Left hindlimb (tissue), 1 donor: ENCODE measurements at regions not wholly inside any gene's neighbourhood (a gene's known extent, or its start where the extent isn't known, plus 50 kb on each side); places are given as distances from the start of the nearest gene placed in this dataset.
"Not testable (repeated sequence)": the region's sequence is repeated elsewhere in the genome, so short reads cannot be mapped to it uniquely, and the experiment has no call there.

ENCODE experiments used
- DNase-seq: peaks from one replicate; pipeline ENCODE4 v3.0.0-alpha.2; 2018

DNA sequence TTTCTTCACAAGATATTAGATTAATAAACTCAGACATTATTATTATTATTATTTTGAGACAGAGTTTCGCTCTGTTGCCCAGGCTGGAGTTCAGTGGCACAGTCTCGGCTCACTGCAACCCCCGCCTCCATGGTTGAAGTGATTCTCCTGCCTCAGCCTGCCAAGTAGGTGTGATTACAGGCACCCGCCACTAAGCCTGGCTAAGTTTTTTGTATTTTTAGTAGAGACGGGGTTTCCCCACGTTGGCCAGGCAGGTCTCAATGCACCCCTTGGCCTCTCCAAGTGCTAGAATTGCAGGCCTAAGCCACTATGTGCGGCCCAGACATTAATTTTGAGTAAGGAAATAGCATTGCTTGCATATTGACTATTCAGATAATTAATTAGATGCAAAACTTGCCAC, 554.9 kb upstream of the LRFN5 start:
- no peak for DNase-seq

DNA sequence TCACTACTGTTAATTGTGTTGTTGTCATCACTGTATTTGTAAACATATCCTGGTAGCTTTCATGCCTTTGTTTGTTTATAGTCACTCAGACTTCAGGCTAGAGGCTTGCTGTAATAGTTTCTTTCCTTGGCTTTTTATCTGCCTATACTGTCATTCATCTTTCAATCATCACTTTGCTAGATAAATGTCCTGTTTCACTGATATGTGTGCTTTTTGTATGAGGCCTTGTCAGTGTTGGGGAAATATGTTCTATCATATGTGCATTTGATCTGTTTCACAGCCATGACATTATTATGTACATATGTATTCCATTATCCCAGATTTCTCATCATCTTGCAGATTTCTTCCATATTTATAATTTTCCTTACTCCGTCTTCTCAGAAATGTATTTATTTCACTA, 558.9 kb upstream of the LRFN5 start:
- DNase-seq, result no peak

- no peak for DNase-seq
These were observed 569.3 kb upstream of the LRFN5 start for GRCh38 chr14:41037388-41037787.

- DNase-seq, result no peak
These were observed 571.7 kb upstream of the LRFN5 start for GRCh38 chr14:41034969-41035368.

GRCh38 chr14:41022932-41023331, 583.7 kb upstream of the LRFN5 start:
- DNase-seq, result no peak

DNA sequence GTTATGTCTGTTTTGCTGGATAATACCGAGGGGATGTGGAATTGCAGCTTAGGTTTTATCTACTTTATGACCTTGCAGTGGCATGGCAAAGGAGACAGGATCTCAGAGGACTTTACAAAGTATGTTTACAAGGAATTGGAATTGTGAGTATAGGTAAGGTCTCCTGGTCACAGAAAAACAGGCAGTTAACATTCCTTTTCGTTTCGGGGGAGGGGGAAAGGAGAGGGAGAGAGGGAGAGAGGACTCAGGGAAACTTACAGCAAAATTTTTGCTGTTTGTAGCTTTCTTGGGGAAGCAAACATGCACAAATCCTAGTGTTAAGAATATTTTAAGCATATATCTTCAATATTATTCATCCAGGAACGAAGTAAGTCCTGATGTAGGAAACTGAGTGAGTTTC, 590.5 kb upstream of the LRFN5 start:
- DNase-seq, result no peak

DNA sequence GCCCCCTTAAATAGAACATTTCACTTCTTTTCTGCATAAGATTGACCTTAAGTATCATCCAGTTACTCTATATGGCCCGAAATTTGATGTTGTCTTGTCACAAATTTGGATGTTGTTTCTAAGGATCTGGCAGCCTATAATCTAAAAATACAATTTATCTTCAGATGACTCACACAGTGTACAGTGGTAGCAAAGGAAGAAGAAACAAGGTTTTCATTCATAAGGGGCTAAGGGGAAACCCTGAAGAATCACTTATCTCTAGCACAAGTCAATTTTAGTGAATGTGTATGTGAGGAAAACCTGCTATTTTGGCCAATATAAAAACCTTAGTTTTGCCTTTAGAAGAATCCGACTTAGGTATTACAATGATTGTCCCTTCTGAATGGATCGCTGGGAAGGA, 606.3 kb upstream of the LRFN5 start:
- no peak for DNase-seq

GRCh38 chr14:40989260-40989659, 617.4 kb upstream of the LRFN5 start:
- no peak for DNase-seq

DNA sequence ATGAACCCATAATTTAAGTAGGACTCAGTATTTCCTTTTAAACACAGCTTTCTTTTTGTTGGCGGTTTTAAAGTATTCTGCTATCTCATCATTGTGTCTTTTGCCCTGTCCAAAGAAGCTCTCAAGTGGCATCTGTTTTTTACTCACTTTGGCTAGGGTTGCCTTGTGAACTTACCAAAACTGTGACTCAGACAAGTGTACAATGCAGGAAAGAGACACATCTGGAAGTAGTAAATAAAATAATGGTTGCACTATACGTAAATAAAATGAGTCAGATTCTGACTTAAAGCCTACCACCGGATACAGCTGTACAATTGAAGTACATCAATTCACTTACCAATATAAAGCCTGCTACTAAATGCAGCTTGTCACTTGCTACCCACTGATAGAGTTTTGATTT, 619.2 kb upstream of the LRFN5 start:
- DNase-seq, result no peak

GRCh38 chr14:40986655-40987054, 620.0 kb upstream of the LRFN5 start:
- DNase-seq, result no peak

- DNase-seq, result no peak
These were observed 621.1 kb upstream of the LRFN5 start for GRCh38 chr14:40985584-40985983.

- no peak for DNase-seq
These were observed 623.1 kb upstream of the LRFN5 start for GRCh38 chr14:40983604-40984003.

DNA sequence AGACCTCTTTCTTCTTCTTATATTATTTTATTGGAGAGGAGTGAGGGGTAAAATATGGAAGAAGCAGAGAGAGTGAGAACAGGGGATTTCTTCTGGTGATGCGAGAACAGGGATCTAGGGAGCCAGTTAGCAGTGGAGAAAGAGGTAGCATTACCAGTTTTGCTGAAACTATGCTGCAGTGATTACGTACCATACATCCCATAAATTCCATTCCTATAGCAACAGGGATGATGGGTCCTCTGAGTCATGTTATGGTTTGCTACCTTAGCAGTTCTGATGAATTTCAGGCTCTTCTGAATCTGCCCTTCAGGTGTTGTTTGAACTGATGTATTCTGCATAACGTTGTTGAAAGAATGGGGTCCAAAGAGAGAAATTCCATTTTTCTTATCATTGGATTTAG, 625.4 kb upstream of the LRFN5 start:
- no peak for DNase-seq

DNA sequence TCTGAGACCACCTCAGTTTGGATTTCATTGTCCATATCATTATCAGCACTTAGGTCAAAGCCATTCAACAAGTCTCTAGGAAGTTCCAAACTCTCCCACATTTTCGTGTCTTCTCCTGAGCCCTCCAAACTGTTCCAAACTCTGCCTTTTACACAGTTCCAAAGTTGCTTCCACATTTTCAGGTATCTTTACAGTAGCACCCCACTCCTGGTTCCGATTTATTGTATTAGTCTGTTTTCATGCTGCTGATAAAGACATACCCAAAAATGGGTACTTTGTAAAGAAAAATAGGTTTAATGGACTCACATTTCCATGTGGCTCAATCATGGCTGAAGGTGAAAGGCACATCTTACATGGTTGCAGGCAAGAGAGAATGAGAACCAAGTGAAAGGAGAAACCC, 646.4 kb upstream of the LRFN5 start:
- DNase-seq, result not testable (repeated sequence)

DNA sequence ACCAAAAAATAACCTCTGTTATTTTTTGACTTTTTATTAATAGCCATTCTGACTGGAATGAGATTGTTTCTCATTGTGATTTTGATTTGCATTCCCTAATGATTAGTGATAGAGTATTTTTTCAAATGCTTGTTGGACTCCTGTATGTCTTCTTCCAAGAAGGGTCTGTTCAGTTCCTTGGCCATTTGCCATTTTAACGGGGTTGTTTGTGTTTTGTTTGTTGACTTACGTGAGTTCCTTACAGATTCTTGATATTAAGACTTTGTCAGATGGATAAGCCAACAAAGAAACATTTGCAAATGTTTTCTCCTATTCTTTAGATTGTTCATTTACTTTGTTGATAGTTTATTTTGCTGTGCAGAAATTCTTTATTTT, 651.6 kb upstream of the LRFN5 start:
- DNase-seq, result no peak

DNA sequence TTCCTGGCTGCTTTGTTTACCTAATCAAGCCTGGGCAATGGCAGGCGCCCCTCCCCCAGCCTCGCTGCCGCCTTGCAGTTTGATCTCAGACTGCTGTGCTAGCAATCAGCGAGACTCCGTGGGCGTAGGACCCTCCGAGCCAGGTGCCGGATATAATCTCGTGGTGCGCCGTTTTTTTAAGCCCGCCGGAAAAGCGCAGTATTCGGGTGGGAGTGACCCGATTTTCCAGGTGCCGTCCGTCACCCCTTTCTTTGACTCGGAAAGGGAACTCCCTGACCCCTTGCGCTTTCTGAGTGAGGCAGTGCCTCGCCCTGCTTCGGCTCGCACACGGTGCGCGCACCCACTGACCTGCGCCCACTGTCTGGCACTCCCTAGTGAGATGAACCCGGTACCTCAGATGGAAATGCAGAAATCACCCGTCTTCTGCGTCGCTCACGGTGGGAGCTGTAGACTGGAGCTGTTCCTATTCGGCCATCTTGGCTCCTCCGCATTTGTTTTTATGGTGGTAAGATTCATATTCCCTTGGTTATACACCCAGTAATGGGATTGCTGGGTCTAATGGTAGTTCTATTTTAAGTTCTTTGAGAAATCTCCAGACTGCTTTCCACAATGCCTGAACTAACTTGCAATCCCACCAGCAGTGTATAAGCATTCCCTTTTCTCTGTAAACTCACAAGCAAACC, 652.1 kb upstream of the LRFN5 start:
- not testable (repeated sequence) for DNase-seq

- no peak for DNase-seq
These were observed 662.2 kb upstream of the LRFN5 start for GRCh38 chr14:40944521-40944920.

GRCh38 chr14:40936861-40937260, 669.8 kb upstream of the LRFN5 start:
- DNase-seq, result no peak

GRCh38 chr14:40920380-40920779, 686.3 kb upstream of the LRFN5 start:
- no peak for DNase-seq

GRCh38 chr14:40911141-40911540, 695.5 kb upstream of the LRFN5 start:
- DNase-seq, result no peak

GRCh38 chr14:40909906-40910305, 696.8 kb upstream of the LRFN5 start:
- DNase-seq, result no peak

GRCh38 chr14:40903709-40904108, 703.0 kb upstream of the LRFN5 start:
- no peak for DNase-seq

DNA sequence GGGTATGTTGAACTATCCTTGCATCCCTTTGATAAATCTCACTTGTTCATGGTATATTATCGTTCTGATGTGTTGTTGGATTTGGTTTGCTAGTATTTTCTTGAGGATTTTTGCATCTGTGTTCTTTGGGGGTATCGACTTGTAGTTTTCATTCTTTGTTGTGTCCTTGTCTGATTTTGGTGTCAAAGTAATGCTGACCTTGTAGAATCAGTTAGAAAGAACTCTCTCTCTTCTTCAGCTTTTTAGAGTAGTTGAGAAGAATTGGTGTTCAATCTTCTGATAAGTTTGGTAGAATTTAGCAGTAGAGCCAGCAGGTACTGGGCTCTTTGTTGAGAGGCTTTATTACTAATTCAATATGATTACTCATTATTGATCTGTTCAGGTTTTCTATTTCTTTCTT, 707.2 kb upstream of the LRFN5 start:
- DNase-seq, result no peak

- DNase-seq, result no peak
These were observed 711.8 kb upstream of the LRFN5 start for GRCh38 chr14:40894846-40895245.

DNA sequence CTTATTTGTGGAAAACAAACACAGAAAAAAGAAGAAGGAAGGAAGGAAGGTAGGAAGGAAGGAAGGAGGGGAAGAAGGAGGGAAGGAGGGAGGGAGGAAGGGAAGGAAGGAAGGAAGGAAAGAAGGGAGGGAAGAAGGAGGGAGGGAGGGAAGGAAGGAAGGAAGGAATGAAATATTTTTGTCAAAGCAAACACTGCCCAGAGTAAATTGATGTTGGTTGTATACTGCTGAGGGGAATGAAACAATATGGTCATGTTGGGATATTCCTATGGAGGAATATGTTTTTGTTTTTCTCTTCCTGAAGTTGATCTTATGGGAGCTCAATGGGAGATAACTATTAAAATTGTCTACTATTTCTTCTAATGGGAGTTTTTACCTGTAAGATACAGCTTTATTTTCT, 717.5 kb upstream of the LRFN5 start:
- DNase-seq, result no peak

DNA sequence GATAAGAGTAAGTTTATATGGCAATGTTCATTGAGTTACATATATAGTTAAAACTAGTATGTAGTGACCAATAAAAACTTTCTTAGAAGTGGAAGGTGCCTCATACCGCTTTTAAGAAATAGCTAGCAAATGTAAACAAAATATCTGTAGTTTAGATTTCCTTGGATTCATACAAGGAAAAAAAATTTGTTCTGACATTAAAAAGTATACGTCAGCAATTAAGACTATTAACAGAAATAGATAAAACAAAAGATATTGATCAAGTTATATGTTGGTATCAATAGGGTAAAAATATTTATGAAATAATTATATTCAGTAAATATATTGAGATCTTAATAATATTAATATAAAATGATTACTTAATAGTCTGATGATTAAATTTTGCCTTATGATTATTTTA, 718.8 kb upstream of the LRFN5 start:
- no peak for DNase-seq
